C4-2B (cell line): ENCODE measurements at regions not wholly inside any gene's neighbourhood (a gene's known extent, or its start where the extent isn't known, plus 50 kb on each side); places are given as distances from the start of the nearest gene placed in this dataset.

Experiments used
- ZFX ChIP-seq: fragments of 450-650 bp; IDR thresholded peaks from 2 replicates; pipeline ENCODE4 v1.6.1; 2017
- TF ChIP-seq, protein P1 (sequence below): fragments of 450-650 bp; conservative IDR thresholded peaks from 2 replicates; pipeline ENCODE4 v1.5.1; 2017; ENCODE audit warnings: mild to moderate bottlenecking

DNA sequence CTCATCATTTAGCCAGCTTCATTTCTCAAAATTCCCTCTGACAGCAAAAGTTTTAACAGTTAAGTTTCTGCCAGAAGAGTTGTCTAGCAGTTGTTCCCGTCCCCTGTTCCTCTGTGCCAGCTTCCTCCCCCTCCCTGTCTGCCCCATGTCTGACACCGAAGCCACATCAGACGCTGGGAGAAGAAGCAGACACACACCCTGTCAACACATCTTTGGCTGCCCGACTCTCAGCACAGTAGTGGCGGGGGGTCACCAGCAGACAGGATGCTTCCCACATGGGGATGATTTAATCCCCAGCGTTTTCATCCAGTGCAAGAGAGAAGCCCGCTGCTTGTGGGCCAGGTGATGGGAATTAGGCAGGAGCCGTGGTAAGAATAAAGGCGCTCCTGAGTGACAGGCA, 379.4 kb upstream of the RUNX1 start:
- TF ChIP-seq, protein P1, sequence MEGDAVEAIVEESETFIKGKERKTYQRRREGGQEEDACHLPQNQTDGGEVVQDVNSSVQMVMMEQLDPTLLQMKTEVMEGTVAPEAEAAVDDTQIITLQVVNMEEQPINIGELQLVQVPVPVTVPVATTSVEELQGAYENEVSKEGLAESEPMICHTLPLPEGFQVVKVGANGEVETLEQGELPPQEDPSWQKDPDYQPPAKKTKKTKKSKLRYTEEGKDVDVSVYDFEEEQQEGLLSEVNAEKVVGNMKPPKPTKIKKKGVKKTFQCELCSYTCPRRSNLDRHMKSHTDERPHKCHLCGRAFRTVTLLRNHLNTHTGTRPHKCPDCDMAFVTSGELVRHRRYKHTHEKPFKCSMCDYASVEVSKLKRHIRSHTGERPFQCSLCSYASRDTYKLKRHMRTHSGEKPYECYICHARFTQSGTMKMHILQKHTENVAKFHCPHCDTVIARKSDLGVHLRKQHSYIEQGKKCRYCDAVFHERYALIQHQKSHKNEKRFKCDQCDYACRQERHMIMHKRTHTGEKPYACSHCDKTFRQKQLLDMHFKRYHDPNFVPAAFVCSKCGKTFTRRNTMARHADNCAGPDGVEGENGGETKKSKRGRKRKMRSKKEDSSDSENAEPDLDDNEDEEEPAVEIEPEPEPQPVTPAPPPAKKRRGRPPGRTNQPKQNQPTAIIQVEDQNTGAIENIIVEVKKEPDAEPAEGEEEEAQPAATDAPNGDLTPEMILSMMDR, result no peak
- TF ChIP-seq ZFX, result no peak
